ENCODE measurements at regions not wholly inside any gene's neighbourhood (a gene's known extent, or its start where the extent isn't known, plus 50 kb on each side); places are given as distances from the start of the nearest gene placed in this dataset.
"Not testable (repeated sequence)": the region's sequence is repeated elsewhere in the genome, so short reads cannot be mapped to it uniquely, and the experiment has no call there.

DNA sequence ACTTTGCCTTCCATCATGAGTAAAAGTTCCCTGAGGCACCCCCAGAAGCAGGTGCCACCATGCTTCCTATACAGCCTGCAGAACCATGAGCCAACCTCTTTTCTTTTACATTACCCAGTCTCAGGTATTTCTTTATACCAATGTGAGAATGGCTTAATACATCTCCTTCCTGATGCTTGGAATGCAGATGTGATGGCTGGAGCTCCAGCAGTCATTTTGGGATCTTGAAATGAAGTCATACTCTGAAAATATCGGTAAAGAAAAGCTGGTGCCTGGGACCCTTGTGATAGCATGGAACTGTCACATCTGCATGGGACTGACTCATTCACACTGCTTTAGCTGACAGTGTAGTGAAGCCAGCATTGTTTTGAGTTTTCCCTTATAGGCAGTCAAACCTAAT lies 634.5 kb upstream of the NRP1 start:
- Histone ChIP-seq H3K36me3 (ENCODE audit: insufficient read depth, low read length) (no peaks in the 10 kb centered on the region), H3K27me3 (ENCODE audit: insufficient read depth, low read length) (no peaks in the 10 kb centered on the region), H2AFZ (ENCODE audit: low read depth, low read length) (no peak overlapping the region), H3K9me3 (ENCODE audit: low read length) (peaks cover 3% of the 10 kb centered on the region), H3K4me3 (ENCODE audit: low read length) (no peak overlapping the region), H3K4me1 (ENCODE audit: insufficient read depth, low read length) (no peaks in the 10 kb centered on the region)

DNA sequence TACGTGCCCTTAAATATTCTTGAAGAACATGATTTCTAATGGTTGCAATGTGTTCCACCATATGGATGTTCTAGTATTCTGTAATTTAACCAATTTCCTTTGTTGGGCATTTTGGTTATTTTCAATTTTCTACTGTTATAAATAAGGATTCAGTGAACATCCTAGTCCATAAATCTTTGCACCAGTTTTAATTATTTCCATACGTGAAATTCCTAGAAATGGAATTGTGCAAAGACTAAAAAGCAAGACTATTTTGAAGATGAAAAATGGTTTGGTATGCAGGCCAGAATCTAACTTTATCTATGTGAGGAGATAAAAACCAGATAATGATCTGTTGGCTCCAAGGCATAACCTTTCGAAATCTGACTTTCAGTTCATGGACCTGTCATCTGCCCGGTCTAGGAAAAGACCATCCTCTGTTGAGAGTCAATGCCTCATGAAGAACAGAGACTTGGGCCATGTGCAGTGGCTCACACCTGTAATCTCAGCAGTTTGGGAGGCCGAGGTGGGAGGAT lies 633.2 kb upstream of the NRP1 start:
- no peak overlapping the region for H3K4me3 ChIP-seq (ENCODE audit: low read length)
- no peaks in the 10 kb centered on the region for H3K36me3 ChIP-seq (ENCODE audit: insufficient read depth, low read length)
- H2AFZ ChIP-seq (ENCODE audit: low read depth, low read length), result no peak overlapping the region
- peaks cover 3% of the 10 kb centered on the region for H3K9me3 ChIP-seq (ENCODE audit: low read length)
- no peaks in the 10 kb centered on the region for H3K27me3 ChIP-seq (ENCODE audit: insufficient read depth, low read length)
- H3K4me1 ChIP-seq (ENCODE audit: insufficient read depth, low read length), result no peaks in the 10 kb centered on the region

- Histone ChIP-seq H3K27me3 (ENCODE audit: insufficient read depth, low read length) (no peaks in the 10 kb centered on the region), H3K9me3 (ENCODE audit: low read length) (peaks cover 3% of the 10 kb centered on the region), H3K4me1 (ENCODE audit: insufficient read depth, low read length) (no peaks in the 10 kb centered on the region), H3K4me3 (ENCODE audit: low read length) (no peak overlapping the region), H2AFZ (ENCODE audit: low read depth, low read length) (no peak overlapping the region), H3K36me3 (ENCODE audit: insufficient read depth, low read length) (no peaks in the 10 kb centered on the region)
Measured at GRCh38 chr10:33966946-33967345, 632.5 kb upstream of the NRP1 start.

DNA sequence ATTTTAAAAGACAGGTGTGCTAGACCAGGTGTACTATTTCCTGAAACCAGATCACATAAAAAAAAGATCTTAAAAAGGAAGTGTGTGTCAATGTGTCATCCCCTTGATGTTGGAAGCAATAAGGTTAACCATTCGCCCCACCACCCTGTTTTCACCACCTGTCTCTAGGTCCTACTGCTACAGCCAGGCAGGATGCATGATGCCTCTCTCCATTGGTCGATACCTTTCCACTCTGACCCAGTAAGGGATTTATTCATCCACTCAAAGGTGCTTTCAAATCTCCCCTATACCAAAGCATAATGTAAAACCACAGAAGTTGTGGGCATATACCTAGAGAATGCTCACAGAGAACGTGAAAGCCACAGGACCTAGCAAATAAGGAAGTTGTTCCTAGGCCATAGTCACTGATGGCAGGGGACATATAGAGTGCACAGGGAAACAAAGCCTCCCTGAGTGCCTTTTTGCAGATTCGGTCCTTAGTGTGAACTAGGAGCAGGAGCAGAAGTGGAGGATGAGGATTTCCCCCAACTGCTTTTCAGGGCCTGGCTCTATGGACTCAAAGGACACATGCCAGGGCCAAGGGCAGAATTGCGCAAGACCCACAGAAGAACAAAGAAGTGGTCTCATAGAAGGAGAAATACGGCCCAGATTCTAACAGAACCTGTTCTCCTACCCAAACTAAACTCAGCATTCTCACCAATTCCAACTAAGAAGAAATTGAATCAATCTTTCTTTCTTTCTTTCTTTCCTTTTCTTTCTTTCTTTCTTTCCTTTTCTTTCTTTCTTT lies 631.5 kb upstream of the NRP1 start:
- Histone ChIP-seq H3K9me3 (ENCODE audit: low read length) (peaks cover 3% of the 10 kb centered on the region), H2AFZ (ENCODE audit: low read depth, low read length) (no peak overlapping the region)

GRCh38 chr10:33963729-33964128 lies 629.3 kb upstream of the NRP1 start:
- Histone ChIP-seq H3K4me3 (ENCODE audit: low read length) (no peak overlapping the region), H2AFZ (ENCODE audit: low read depth, low read length) (no peak overlapping the region), H3K27me3 (ENCODE audit: insufficient read depth, low read length) (no peaks in the 10 kb centered on the region), H3K9me3 (ENCODE audit: low read length) (no peaks in the 10 kb centered on the region), H3K4me1 (ENCODE audit: insufficient read depth, low read length) (no peaks in the 10 kb centered on the region), H3K36me3 (ENCODE audit: insufficient read depth, low read length) (no peaks in the 10 kb centered on the region)

More for the DNA sequence above, 631.5 kb upstream of the NRP1 start:
- Histone ChIP-seq H3K27me3 (ENCODE audit: insufficient read depth, low read length) (no peaks in the 10 kb centered on the region), H3K4me1 (ENCODE audit: insufficient read depth, low read length) (no peaks in the 10 kb centered on the region), H3K4me3 (ENCODE audit: low read length) (no peak overlapping the region), H3K36me3 (ENCODE audit: insufficient read depth, low read length) (no peaks in the 10 kb centered on the region)

- not testable (repeated sequence) for H3K4me3 ChIP-seq (ENCODE audit: low read length); H3K4me1 ChIP-seq (ENCODE audit: insufficient read depth, low read length); H3K27me3 ChIP-seq (ENCODE audit: insufficient read depth, low read length); H3K9me3 ChIP-seq (ENCODE audit: low read length); H3K36me3 ChIP-seq (ENCODE audit: insufficient read depth, low read length); H2AFZ ChIP-seq (ENCODE audit: low read depth, low read length)
Measured at GRCh38 chr10:33956322-33956721, 621.9 kb upstream of the NRP1 start.

DNA sequence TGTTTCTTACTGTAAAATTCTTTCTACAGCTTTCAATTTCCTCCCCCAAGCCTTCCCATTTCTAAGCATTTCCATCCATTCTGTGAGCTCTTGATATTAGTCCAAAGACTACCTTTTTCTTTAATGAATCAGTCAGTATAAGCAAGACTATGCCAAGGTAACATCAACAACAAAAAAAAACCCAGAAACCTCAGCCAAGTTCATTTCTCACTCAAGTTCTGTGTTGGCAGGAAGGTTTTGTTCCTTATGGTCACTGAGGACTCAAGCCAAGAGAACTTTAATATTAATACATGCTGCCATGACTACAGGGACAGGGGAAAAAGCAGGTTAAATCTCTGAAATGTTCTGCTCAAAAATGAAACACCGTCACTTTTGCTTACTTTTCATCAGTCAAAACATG lies 621.2 kb upstream of the NRP1 start:
- Histone ChIP-seq H2AFZ (ENCODE audit: low read depth, low read length) (no peak overlapping the region), H3K9me3 (ENCODE audit: low read length) (no peaks in the 10 kb centered on the region), H3K4me1 (ENCODE audit: insufficient read depth, low read length) (no peaks in the 10 kb centered on the region)

GRCh38 chr10:33952692-33953360 lies 618.4 kb upstream of the NRP1 start:
- Histone ChIP-seq H3K9me3 (ENCODE audit: low read length) (no peaks in the 10 kb centered on the region), H3K4me3 (ENCODE audit: low read length) (no peak overlapping the region), H3K36me3 (ENCODE audit: insufficient read depth, low read length) (no peaks in the 10 kb centered on the region), H3K4me1 (ENCODE audit: insufficient read depth, low read length) (no peaks in the 10 kb centered on the region), H3K27me3 (ENCODE audit: insufficient read depth, low read length) (no peaks in the 10 kb centered on the region), H2AFZ (ENCODE audit: low read depth, low read length) (no peak overlapping the region)

More for the DNA sequence above, 621.2 kb upstream of the NRP1 start:
- Histone ChIP-seq H3K36me3 (ENCODE audit: insufficient read depth, low read length) (no peaks in the 10 kb centered on the region), H3K27me3 (ENCODE audit: insufficient read depth, low read length) (no peaks in the 10 kb centered on the region), H3K4me3 (ENCODE audit: low read length) (no peak overlapping the region)

DNA sequence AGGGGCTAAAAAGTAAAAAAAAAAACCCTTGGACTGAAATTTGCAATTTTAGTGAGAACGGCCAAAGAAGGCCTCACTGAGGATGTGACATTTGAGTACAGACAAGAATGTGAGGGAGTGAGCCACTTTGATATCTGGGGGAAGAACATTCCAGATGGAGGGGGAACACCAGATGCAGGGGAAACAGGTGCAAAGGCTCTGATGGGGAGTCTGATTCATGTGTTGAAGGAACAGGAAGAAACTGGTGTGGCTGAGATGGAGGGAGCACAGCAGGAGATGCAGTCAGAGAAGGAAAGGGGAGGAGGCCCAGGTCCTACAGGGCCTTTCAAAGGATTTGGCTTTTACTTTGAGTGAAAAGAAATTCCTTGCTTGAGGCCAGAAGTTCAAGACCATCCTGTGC lies 615.7 kb upstream of the NRP1 start:
- Histone ChIP-seq H3K27me3 (ENCODE audit: insufficient read depth, low read length) (no peaks in the 10 kb centered on the region), H3K36me3 (ENCODE audit: insufficient read depth, low read length) (no peaks in the 10 kb centered on the region), H3K4me1 (ENCODE audit: insufficient read depth, low read length) (no peaks in the 10 kb centered on the region), H2AFZ (ENCODE audit: low read depth, low read length) (no peak overlapping the region), H3K9me3 (ENCODE audit: low read length) (no peaks in the 10 kb centered on the region), H3K4me3 (ENCODE audit: low read length) (no peak overlapping the region)

GRCh38 chr10:33947544-33947943 lies 613.1 kb upstream of the NRP1 start:
- H3K9me3 ChIP-seq (ENCODE audit: low read length), result no peaks in the 10 kb centered on the region
- H3K4me3 ChIP-seq (ENCODE audit: low read length), result no peak overlapping the region
- no peaks in the 10 kb centered on the region for H3K4me1 ChIP-seq (ENCODE audit: insufficient read depth, low read length)
- no peaks in the 10 kb centered on the region for H3K27me3 ChIP-seq (ENCODE audit: insufficient read depth, low read length)
- no peaks in the 10 kb centered on the region for H3K36me3 ChIP-seq (ENCODE audit: insufficient read depth, low read length)
- H2AFZ ChIP-seq (ENCODE audit: low read depth, low read length), result no peak overlapping the region

DNA sequence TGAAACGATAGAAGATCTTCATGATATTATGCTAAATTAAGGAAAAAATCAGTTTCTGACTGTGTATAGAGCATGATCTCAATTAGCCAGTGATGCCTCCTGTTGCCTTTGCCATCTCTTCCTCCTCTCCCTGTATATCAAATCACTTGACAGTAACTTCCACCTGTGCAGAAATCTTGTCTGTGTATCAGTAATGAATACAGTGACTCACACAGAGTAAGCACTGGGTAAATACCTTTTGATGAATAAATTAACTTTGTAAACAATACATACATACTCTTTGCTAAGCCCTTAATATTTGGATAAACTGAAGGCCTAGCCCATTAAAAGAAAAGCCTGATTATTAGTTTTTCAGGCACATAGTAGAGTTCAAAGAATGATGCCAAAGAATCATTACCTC lies 610.6 kb upstream of the NRP1 start:
- Histone ChIP-seq H3K9me3 (ENCODE audit: low read length) (no peaks in the 10 kb centered on the region), H3K36me3 (ENCODE audit: insufficient read depth, low read length) (no peaks in the 10 kb centered on the region), H3K4me1 (ENCODE audit: insufficient read depth, low read length) (no peaks in the 10 kb centered on the region), H3K4me3 (ENCODE audit: low read length) (no peak overlapping the region), H2AFZ (ENCODE audit: low read depth, low read length) (no peak overlapping the region), H3K27me3 (ENCODE audit: insufficient read depth, low read length) (no peaks in the 10 kb centered on the region)

DNA sequence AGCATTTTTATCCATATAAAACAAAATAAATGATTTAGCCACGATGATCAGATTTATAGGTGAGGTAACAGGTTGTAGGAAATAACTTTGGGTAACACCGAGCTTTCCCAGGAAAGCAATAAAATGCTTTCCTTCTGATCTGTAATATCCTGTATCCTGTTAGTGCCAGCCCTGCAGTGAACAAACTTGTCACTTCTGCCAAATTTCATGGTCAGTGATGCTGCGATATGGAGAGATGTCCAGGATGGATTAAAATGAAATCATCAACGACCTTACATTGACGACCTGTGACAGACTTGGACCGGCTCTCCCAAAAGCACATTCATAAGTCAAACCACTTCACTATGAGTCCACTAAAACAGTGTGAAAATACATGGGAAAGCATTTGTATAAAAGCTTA lies 608.0 kb upstream of the NRP1 start:
- Histone ChIP-seq H3K36me3 (ENCODE audit: insufficient read depth, low read length) (no peaks in the 10 kb centered on the region), H3K4me3 (ENCODE audit: low read length) (no peak overlapping the region), H3K4me1 (ENCODE audit: insufficient read depth, low read length) (peaks cover 15% of the 10 kb centered on the region), H2AFZ (ENCODE audit: low read depth, low read length) (no peak overlapping the region), H3K27me3 (ENCODE audit: insufficient read depth, low read length) (no peaks in the 10 kb centered on the region), H3K9me3 (ENCODE audit: low read length) (no peaks in the 10 kb centered on the region)

DNA sequence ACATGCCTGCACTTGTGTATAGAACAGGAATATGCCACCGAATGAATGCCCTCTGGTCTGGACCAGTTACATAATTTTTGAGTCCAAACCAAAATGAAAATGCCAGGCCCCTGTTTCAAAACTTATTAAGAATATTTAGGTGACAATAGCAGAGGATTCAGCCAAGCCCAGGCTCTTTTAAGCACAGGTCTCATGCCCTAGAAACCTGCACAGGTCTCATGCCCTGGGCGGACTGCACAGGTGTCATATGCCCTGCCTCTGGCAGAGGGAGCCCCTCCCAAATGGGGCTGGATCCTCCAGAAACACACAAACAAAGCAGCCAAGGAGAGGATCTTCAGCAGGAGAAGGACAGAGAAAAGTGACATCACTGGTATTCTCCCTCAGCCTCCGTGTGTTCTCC lies 605.4 kb upstream of the NRP1 start:
- H3K4me3 ChIP-seq (ENCODE audit: low read length), result no peak overlapping the region
- H3K9me3 ChIP-seq (ENCODE audit: low read length), result no peaks in the 10 kb centered on the region
- peaks cover 23% of the 10 kb centered on the region for H3K4me1 ChIP-seq (ENCODE audit: insufficient read depth, low read length)
- H2AFZ ChIP-seq (ENCODE audit: low read depth, low read length), result no peak overlapping the region
- H3K36me3 ChIP-seq (ENCODE audit: insufficient read depth, low read length), result no peaks in the 10 kb centered on the region
- no peaks in the 10 kb centered on the region for H3K27me3 ChIP-seq (ENCODE audit: insufficient read depth, low read length)

Measured in neuron (in vitro differentiated cells).